C1 segment of cervical spinal cord (tissue), 14 donors: ENCODE measurements at regions not wholly inside any gene's neighbourhood (a gene's known extent, or its start where the extent isn't known, plus 50 kb on each side); places are given as distances from the start of the nearest gene placed in this dataset.

Experiments
- DNase-seq, 14 donors: peaks; one replicate each; lab custom pipeline; 2025; lab: John Stamatoyannopoulos, UW

DNA sequence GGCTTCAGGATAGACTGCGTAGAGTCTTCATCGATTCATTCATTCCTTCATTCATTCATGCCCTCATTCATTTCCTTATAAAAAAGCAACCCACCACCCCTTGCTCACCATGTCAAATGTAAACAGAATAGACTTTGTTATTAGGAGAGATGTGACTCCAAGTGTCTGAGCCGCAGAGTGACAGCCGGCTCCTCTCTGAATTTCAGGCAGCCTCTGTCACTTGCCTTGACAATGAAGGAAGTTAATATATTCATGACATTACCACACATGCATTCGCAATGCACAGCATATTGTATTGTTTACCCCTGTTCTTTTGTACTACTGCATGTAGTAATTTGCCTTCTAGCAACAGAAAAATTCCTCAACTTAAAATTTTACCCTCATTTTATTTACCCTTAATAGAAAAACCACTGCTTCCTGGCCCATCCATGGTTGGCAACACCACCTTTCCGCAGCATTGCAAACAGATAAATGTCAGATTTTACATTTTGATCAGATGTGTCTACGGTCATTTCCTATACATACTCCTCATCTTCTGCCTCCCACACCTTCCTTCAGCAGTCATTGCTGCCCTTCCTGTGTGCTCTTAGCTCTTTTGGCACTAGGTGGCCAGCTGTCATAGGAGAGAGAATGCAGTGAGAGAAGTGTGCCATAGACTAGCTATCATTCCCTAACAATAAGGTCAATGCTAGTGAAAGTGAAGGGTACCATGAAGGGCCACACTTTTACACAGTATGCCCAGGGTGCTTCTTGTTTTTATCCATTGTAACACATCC is 1090.8 kb downstream of the BCL11A start:
- no peak for DNase-seq

- no peak for DNase-seq
These were observed 1092.3 kb downstream of the BCL11A start for GRCh38 chr2:59461127-59461526.

DNA sequence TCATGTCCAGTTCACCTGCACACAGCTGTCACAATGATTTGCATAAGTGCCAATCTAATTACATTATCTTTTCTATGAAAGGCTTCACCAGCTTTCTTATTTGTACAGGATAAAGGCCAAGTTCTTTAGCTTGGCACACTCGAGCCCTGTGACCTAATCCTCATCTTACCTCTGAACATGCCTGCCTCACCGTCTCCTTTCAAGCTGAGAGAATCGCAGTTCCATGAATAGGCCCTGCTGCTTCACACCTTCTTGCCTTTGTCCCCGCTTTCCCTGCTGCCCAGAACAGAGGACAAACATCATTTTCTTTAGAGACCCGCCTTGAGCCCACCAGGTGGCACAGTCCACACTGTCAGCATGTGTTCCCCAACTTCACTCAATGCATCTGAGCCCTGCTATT is 1094.7 kb downstream of the BCL11A start:
- DNase-seq: no peak

DNA sequence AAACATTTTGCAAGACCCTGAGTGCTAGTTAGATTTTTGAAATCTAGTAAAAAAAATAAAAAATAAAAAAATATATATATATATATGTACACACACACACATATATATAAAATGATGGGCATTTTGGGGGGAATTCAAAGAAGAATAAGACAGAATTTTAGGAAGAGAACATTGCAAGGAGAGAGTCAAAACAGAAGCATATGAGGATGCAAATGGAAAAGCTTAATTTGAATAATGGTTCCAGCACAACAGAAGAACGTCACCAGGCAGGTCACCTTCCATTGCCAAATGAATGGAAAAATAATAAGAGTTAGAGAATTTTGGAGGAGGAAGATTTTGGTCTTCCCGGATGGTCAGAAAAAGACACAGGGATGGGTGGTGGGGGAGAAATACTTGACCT is 1097.2 kb downstream of the BCL11A start:
- no peak for DNase-seq

- no peak for DNase-seq
These were observed 1104.2 kb downstream of the BCL11A start for GRCh38 chr2:59449274-59449673.

DNA sequence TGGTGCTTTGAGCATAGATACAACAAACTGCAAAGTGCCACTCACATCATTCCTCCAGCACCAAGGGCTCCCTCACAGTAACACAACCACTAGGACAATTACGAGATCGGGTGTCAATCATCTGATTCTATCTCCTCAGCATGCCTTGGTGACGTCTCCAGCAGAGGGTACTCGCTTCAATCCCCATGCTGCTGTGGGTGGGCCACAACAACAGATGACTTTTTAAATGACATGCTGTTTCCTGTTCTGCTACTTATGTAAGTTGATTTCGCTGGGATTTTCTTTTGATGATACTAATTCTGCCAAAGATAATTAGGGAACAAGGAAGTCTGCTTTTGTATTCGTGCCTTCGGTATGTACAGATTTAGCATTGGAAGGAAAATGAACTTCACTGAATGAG is 1113.0 kb downstream of the BCL11A start:
- no peak for DNase-seq

GRCh38 chr2:59435635-59436034 is 1117.8 kb downstream of the BCL11A start:
- DNase-seq: no peak

DNA sequence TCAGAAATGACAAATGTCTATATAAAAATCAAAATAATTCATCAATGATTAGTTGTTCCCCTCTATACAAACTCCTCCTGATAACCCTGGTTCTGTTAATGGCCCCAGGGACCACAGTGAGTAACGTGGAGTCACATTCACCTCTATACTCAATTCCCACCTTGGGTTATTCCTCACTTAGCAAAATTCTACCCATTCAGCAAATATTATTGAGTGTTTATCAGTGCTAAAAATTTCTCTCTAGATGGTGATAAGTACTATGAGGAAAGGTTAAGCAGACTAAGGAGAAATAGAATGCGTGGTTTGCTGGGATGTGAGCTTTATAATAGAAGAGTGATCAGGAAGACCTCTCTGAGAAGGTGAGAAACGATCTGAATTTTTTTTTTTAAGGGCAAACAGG is 1124.5 kb downstream of the BCL11A start:
- DNase-seq: no peak

DNA sequence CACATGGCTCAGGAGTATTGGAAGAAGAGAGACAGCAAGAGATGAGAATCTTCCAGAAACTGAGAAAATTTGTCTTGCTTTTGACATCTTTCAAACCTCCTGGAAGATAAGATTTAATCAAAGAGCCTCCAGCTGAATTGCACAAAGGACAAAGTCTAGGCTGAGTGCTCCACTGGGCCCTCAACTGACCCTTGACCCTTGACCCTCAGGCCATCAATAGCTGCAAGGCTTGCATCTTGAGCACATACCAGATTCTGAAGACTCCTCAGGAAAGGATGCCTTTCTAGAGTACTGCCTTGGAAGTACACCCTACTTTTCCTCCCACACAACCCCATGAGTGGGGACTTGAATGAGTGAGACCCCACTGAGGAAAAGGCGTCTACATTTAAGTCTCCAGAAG is 1125.5 kb downstream of the BCL11A start:
- no peak for DNase-seq

GRCh38 chr2:59425247-59425646 is 1128.2 kb downstream of the BCL11A start:
- DNase-seq: no peak

DNA sequence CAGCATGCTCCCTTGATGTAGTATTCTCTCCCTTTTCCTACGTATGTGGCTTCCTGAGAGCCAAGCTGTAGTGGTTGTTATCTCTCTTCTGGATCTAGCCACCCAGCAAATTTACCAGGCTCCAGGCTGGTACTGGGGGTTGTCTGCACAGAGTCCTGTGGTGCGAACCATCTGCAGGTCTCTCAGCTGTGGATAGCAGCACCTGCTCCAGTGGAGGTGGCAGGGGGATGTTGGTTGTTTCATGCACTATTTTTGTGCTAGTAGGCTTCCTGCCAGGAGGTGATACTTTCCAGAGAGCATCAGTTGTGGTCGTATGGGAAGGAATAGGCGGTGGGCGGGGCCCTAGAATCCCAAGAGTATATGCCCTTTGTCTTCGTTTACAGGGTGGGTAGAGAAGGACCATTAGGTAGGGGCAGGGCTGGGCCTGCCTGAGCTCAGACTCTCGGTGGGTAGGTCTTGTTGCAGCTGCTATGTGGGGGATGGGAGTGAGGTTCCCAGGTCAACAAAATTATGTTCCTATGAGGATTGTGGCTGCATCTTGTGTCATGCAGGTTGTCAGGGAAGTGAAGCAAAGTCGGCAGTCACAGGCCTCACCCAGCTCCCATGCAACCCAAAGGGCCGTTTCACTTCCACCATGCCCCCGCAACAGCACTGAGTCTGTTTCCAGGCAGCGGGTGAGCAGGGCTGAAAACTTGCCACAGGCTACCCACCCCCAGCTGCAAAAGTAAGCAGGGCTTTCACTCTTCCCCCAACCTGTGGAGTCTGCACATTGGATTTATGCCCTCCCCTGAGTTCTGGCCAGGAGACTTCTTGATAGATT is 1139.5 kb downstream of the BCL11A start:
- no peak for DNase-seq

GRCh38 chr2:59399126-59399525 is 1154.3 kb downstream of the BCL11A start:
- DNase-seq: no peak

- DNase-seq: no peak
These were observed 1155.4 kb downstream of the BCL11A start for GRCh38 chr2:59398081-59398480.

GRCh38 chr2:59395119-59395518 is 1154.0 kb upstream of the FANCL start:
- no peak for DNase-seq

GRCh38 chr2:59391896-59392295 is 1150.8 kb upstream of the FANCL start:
- no peak for DNase-seq

DNA sequence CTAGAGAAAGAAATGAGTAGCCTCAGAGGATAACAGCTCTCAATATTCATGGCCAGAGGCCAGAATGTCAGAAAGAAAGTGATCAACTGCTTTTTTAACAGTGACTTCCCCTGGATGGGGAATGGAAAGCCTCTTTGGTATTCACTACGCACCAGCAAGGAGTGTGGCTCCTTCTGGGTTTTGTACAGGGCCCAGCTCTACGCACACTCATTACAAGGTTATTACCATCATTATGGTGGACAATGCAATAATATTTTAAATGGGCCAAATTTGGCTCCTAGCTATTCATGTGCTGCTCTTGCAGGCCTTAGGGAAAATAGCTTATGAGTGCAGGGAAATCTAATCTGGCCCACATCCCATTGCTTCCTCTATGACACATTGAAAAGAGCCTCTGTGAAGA is 1149.5 kb upstream of the FANCL start:
- DNase-seq: no peak

DNA sequence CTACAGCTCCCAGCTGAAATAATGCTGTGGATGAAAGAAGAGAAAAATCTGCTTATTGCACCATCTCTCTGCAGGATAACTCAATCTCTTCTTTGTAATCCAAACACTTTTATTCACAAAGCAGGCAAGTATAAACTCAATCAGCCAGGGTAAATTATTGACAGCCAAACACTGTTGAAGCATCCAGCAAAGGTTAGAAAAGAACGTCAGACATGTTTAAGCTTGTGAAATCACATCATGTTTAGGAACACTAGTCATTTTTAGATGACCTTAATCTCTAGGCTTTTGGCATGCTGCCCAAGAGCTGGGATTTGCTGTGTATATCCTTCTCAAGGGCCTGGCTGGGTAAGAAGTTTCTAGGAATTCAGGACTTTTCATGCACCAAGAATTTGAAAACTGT is 1148.1 kb upstream of the FANCL start:
- no peak for DNase-seq

DNA sequence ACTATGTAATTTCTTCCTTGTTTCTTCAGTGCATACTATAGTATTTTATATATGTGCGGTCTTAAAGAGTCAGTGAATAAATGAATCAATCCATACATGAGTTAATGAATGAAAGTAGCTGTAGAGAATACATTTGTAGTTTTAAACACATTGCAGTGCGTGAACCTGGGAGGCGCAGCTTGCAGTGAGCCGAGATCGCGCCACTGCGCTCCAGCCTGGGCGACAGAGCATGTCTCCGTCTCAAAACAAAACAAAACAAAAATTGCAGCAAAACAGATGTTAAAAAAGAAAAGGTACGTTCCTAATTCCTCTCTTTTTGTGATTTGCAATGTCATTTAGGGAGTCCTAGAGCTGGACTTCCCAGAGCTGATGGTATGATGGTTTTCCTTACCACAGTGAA is 1144.8 kb upstream of the FANCL start:
- DNase-seq: no peak

DNA sequence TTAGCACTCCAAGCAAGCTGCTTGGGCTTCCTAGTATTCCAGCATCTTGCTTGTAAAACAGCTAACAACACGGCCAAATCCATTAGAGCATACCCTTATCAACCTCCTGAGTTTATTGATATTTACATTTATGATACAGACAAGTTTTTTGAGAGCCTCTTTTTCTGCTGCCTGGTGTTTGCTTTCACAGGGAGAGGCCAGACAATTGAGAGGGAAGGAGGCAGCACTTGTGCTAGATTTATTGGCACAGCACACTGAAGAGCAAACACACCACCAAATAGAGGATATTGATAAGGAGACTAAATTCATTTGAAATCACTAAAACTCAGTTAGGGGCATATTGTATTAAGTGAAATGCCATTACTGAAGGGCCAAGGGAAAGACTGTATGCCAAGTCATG is 1142.3 kb upstream of the FANCL start:
- no peak for DNase-seq

DNA sequence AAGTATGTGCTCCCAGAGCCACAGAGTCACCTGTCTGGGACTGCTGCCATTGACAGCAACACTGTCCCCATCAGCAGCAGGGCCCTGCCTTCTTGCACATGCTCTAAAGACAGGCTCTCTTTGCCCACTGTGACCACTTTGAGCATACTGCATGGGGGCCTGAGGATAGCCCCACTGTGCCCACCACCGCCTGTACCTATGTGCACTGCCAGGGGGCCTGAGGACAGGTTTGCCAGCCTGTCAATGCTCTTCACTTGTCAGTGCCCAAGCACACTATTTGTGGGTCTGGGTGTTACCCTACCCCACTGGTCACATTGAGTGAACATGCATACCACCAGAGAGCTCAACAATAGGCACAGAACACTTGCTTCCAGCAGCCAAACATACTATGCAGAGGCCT is 1137.0 kb upstream of the FANCL start:
- DNase-seq: no peak

DNA sequence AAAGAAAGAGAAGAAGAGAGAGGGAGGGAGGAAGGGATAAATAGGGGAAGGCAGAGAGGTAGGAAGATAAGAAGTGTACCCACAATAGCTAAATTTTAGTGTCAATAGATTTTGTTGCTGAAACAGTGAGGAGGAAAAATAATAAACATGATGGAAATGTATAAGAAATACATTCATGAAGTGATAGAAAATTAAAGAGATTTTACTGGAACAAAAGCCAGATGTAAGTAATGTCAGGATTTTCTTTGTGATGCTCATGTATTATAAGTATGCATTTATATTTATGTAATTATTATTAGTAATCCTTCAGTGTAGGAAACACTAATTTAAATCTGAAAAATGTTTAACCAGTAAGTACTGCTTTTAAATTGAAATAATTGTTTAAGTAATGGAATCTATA is 1125.2 kb upstream of the FANCL start:
- DNase-seq: no peak

DNA sequence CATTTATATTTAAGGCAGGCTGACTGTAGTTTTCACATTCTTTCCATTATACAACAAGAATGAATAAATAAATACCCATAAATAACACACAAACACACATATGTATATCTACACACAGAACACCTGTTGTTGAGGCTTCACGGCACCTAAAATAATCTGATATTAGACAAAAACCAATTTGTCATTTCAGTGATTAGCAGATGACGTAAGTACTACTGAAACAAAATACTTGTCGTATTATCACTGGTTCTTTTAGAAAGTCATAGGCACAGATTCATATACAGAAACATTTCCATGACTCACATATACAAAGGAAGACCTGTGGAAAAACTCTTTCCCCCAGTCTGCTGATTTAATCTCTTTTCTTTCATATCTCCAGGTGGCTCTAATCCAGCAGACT is 1113.4 kb upstream of the FANCL start:
- no peak for DNase-seq

- DNase-seq: no peak
These were observed 1112.3 kb upstream of the FANCL start for GRCh38 chr2:59353306-59353921.
